ENCODE measurements at regions not wholly inside any gene's neighbourhood (a gene's known extent, or its start where the extent isn't known, plus 50 kb on each side); places are given as distances from the start of the nearest gene placed in this dataset.

- Histone ChIP-seq H3K9me3 (ENCODE audit: control insufficient read depth in 2 of 3, insufficient read depth in 1 of 3, low read length in 3 of 3) (no peaks in the 10 kb centered on the region), H3K9ac (ENCODE audit: low read length in 3 of 3) (no peak overlapping the region), H3K27me3 (ENCODE audit: control insufficient read depth, insufficient read depth, low read length) (no peaks in the 10 kb centered on the region), H3K27ac (ENCODE audit: low read depth in 2 of 2, low read length in 2 of 2) (no peak overlapping the region), H3K4me3 (ENCODE audit: low read length in 3 of 3) (no peak overlapping the region), H3K4me1 (ENCODE audit: control insufficient read depth in 2 of 3, insufficient read depth in 2 of 3, low read depth in 1 of 3, low read length in 3 of 3) (no peaks in the 10 kb centered on the region), H3K36me3 (ENCODE audit: control insufficient read depth in 2 of 3, insufficient read depth in 3 of 3, low read length in 3 of 3) (no peaks in the 10 kb centered on the region)
- DNase-seq (peak in 1 of 5 donors; percentile 12), FAIRE-seq (no peak)
- TF ChIP-seq CTCF (IDR thresholded peaks at IDR 0.05; ENCODE audit: borderline replicate concordance, extremely low read depth, insufficient read depth), result no peak
- intact Hi-C loops (cut with DNase I), result no loop called here
These were observed 236.8 kb downstream of the TUSC7 start for GRCh38 chr3:116946376-116946775.

GRCh38 chr3:116947148-116947547 lies 237.6 kb downstream of the TUSC7 start:
- Histone ChIP-seq H3K36me3 (ENCODE audit: control insufficient read depth in 2 of 3, insufficient read depth in 3 of 3, low read length in 3 of 3) (no peaks in the 10 kb centered on the region), H3K9me3 (ENCODE audit: control insufficient read depth in 2 of 3, insufficient read depth in 1 of 3, low read length in 3 of 3) (no peaks in the 10 kb centered on the region), H3K4me1 (ENCODE audit: control insufficient read depth in 2 of 3, insufficient read depth in 2 of 3, low read depth in 1 of 3, low read length in 3 of 3) (no peaks in the 10 kb centered on the region), H3K27me3 (ENCODE audit: control insufficient read depth, insufficient read depth, low read length) (no peaks in the 10 kb centered on the region), H3K27ac (ENCODE audit: low read depth in 2 of 2, low read length in 2 of 2) (no peak overlapping the region), H3K4me3 (ENCODE audit: low read length in 3 of 3) (no peak overlapping the region), H3K9ac (ENCODE audit: low read length in 3 of 3) (no peak overlapping the region)
- DNase-seq, result no peak
- intact Hi-C loops (cut with DNase I), result no loop called here
- no peak for FAIRE-seq
- no peak for TF ChIP-seq CTCF (IDR thresholded peaks at IDR 0.05; ENCODE audit: borderline replicate concordance, extremely low read depth, insufficient read depth)

- peak in 1 of 5 donors; percentile 21 for DNase-seq
- intact Hi-C loops (cut with DNase I), result no loop called here
- Histone ChIP-seq H3K27ac (ENCODE audit: low read depth in 2 of 2, low read length in 2 of 2) (no peak overlapping the region), H3K9me3 (ENCODE audit: control insufficient read depth in 2 of 3, insufficient read depth in 1 of 3, low read length in 3 of 3) (no peaks in the 10 kb centered on the region), H3K27me3 (ENCODE audit: control insufficient read depth, insufficient read depth, low read length) (no peaks in the 10 kb centered on the region), H3K4me3 (ENCODE audit: low read length in 3 of 3) (no peak overlapping the region), H3K9ac (ENCODE audit: low read length in 3 of 3) (no peak overlapping the region), H3K36me3 (ENCODE audit: control insufficient read depth in 2 of 3, insufficient read depth in 3 of 3, low read length in 3 of 3) (no peaks in the 10 kb centered on the region), H3K4me1 (ENCODE audit: control insufficient read depth in 2 of 3, insufficient read depth in 2 of 3, low read depth in 1 of 3, low read length in 3 of 3) (no peaks in the 10 kb centered on the region)
- TF ChIP-seq CTCF (IDR thresholded peaks at IDR 0.05; ENCODE audit: borderline replicate concordance, extremely low read depth, insufficient read depth), result no peak
- no peak for FAIRE-seq
These were observed 238.2 kb downstream of the TUSC7 start for GRCh38 chr3:116947809-116948208.

Measured in kidney (tissue), 13 donors.